IMR-90 (cell line): ENCODE measurements at regions not wholly inside any gene's neighbourhood (a gene's known extent, or its start where the extent isn't known, plus 50 kb on each side); places are given as distances from the start of the nearest gene placed in this dataset.

Experiments
- ATAC-seq: fragments of 200-7000 bp; cut with Tn5 transposase; 2 replicates; pipeline ENCODE4 v1.9.1; 2020; ENCODE audit warnings: low read depth, mild to moderate bottlenecking, moderate library complexity
- BruUV-seq: library from RNA; stranded (reverse); fragments of 400-500 nt; replicated peaks from 2 replicates; lab custom pipeline; 2021; lab: Mats Ljungman, UMichigan
- CTCF ChIA-PET: fragments of 300-600 bp; formaldehyde crosslinking; extraction: SDS; loops from one replicate; lab custom pipeline; 2021; ENCODE audit warnings: antibody characterized with exemption; lab: Yijun Ruan, JAX
- POLR2A ChIA-PET: fragments of 300-600 bp; sonication (Branson Sonifier 250); formaldehyde crosslinking; loops from one replicate; lab custom pipeline; 2022; ENCODE audit warnings: antibody characterized with exemption; ENCODE audit not compliant: unreplicated experiment; lab: Charles Lee
- DNase-seq: peaks from one replicate; pipeline ENCODE4 v3.0.0; 2013
- H2AFZ ChIP-seq: replicated peaks from 2 replicates; pipeline ENCODE3; 2013; ENCODE audit warnings: low read length, mild to moderate bottlenecking; ENCODE audit not compliant: poor library complexity
- H2AK5ac ChIP-seq: 2 replicates; pipeline ENCODE4 v1.6.1; 2013; ENCODE audit warnings: low read depth, low read length, inconsistent platforms
- H2AK9ac ChIP-seq: replicated peaks from 2 replicates; pipeline ENCODE3; 2013; ENCODE audit warnings: mild to moderate bottlenecking, low read depth, low read length, moderate library complexity; ENCODE audit not compliant: poor library complexity
- H2BK120ac ChIP-seq: 2 replicates; pipeline ENCODE4 v1.6.1; 2013; ENCODE audit warnings: low read depth, low read length, inconsistent platforms
- H2BK15ac ChIP-seq: 3 replicates; pipeline ENCODE4 v1.6.1; 2013; ENCODE audit warnings: low read depth, low read length, inconsistent platforms
- H2BK20ac ChIP-seq: 2 replicates; pipeline ENCODE4 v1.6.1; 2013; ENCODE audit warnings: low read depth, mild to moderate bottlenecking, inconsistent platforms, low read length, moderate library complexity
- H2BK5ac ChIP-seq: 2 replicates; pipeline ENCODE4 v1.6.1; 2013; ENCODE audit warnings: mild to moderate bottlenecking, low read depth, low read length, inconsistent platforms; ENCODE audit not compliant: poor library complexity, severe bottlenecking
- H3K14ac ChIP-seq: replicated peaks from 2 replicates; pipeline ENCODE4 v1.6.1; 2013; ENCODE audit warnings: low read depth, low read length, inconsistent platforms
- H3K18ac ChIP-seq: 2 replicates; pipeline ENCODE4 v1.6.1; 2013; ENCODE audit warnings: low read depth, low read length, control low read depth
- H3K23ac ChIP-seq: 2 replicates; pipeline ENCODE4 v1.6.1; 2013; ENCODE audit warnings: low read depth, low read length, inconsistent platforms
- H3K27ac ChIP-seq: 2 replicates; pipeline ENCODE4 v1.5.1; 2013; ENCODE audit warnings: mild to moderate bottlenecking, control low read depth, low read length; ENCODE audit not compliant: insufficient read depth
- H3K27me3 ChIP-seq: 2 replicates; pipeline ENCODE4 v1.6.1; 2013; ENCODE audit warnings: low read length; ENCODE audit not compliant: control insufficient read depth, insufficient read depth
- H3K36me3 ChIP-seq: 2 replicates; pipeline ENCODE4 v1.6.1; 2013; ENCODE audit warnings: low read length, mixed read lengths; ENCODE audit not compliant: control insufficient read depth, insufficient read depth
- H3K4ac ChIP-seq: 2 replicates; pipeline ENCODE4 v1.6.1; 2013; ENCODE audit warnings: low read depth, low read length, inconsistent platforms
- H3K4me1 ChIP-seq: 2 replicates; pipeline ENCODE4 v1.6.1; 2013; ENCODE audit warnings: low read length, mixed read lengths; ENCODE audit not compliant: control insufficient read depth, insufficient read depth
- H3K4me2 ChIP-seq: 2 replicates; pipeline ENCODE4 v1.6.1; 2013; ENCODE audit warnings: low read depth, mild to moderate bottlenecking, control low read depth, low read length, moderate library complexity
- H3K4me3 ChIP-seq: 2 replicates; pipeline ENCODE4 v1.5.1; 2013; ENCODE audit warnings: low read depth, mild to moderate bottlenecking, control low read depth, low read length, moderate library complexity; ENCODE audit not compliant: insufficient read depth
- H3K56ac ChIP-seq: 2 replicates; pipeline ENCODE4 v1.6.1; 2013; ENCODE audit warnings: low read length, inconsistent platforms; ENCODE audit not compliant: insufficient read depth; ENCODE audit errors: extremely low read depth
- H3K79me1 ChIP-seq, 2 experiments: 2 replicates each; pipeline ENCODE4 v1.6.1; 2013; ENCODE audit warnings: low read length in 2 of 2, inconsistent platforms in 1 of 2, low read depth in 1 of 2
- H3K9ac ChIP-seq: 2 replicates; pipeline ENCODE4 v1.6.1; 2013; ENCODE audit warnings: low read depth, low read length, control low read depth
- H3K9me1 ChIP-seq: 2 replicates; pipeline ENCODE4 v1.6.1; 2013; ENCODE audit warnings: low read length, inconsistent platforms; ENCODE audit not compliant: insufficient read depth
- H3K9me3 ChIP-seq: 2 replicates; pipeline ENCODE4 v1.6.1; 2013; ENCODE audit warnings: low read length; ENCODE audit not compliant: control insufficient read depth, insufficient read depth
- H4K20me1 ChIP-seq: 2 replicates; pipeline ENCODE4 v1.6.1; 2013; ENCODE audit warnings: low read length, inconsistent platforms; ENCODE audit not compliant: insufficient read depth
- H4K5ac ChIP-seq: 2 replicates; pipeline ENCODE4 v1.6.1; 2013; ENCODE audit warnings: mild to moderate bottlenecking, low read depth, low read length, control low read depth
- H4K8ac ChIP-seq, 2 experiments: 2 replicates each; pipeline ENCODE4 v1.6.1; 2013; ENCODE audit warnings: low read depth in 2 of 2, low read length in 2 of 2, control low read depth in 1 of 2, inconsistent platforms in 1 of 2
- H4K91ac ChIP-seq: 2 replicates; pipeline ENCODE4 v1.6.1; 2013; ENCODE audit warnings: low read depth, low read length, inconsistent platforms; ENCODE audit not compliant: insufficient read depth
- BHLHE40 ChIP-seq: fragments of 150-350 bp; IDR thresholded peaks from 2 replicates; pipeline ENCODE4 v1.6.1; 2016; ENCODE audit warnings: mild to moderate bottlenecking, low read depth, low read length
- CHD1 ChIP-seq: IDR thresholded peaks from 2 replicates; pipeline ENCODE4 v1.6.1; 2012; ENCODE audit warnings: low read depth, low read length, improper control_type of control experiment
- CTCF ChIP-seq: conservative IDR thresholded peaks from 2 replicates; pipeline ENCODE4 v1.5.1; 2012; ENCODE audit warnings: mild to moderate bottlenecking, low read depth, low read length, improper control_type of control experiment
- FOS ChIP-seq: fragments of 150-350 bp; IDR thresholded peaks from 2 replicates; pipeline ENCODE4 v1.6.1; 2016; ENCODE audit warnings: low read depth, low read length
- MAZ ChIP-seq: IDR thresholded peaks from 2 replicates; pipeline ENCODE4 v1.6.1; 2012; ENCODE audit warnings: low read depth, mild to moderate bottlenecking, low read length, improper control_type of control experiment, moderate library complexity, borderline replicate concordance
- NFE2L2 ChIP-seq: fragments of 150-350 bp; IDR thresholded peaks from 2 replicates; pipeline ENCODE4 v1.6.1; 2016; ENCODE audit warnings: low read depth, mild to moderate bottlenecking, low read length
- POLR2A ChIP-seq: IDR thresholded peaks from 2 replicates; pipeline ENCODE4 v1.6.1; 2012; ENCODE audit warnings: mild to moderate bottlenecking, low read depth, low read length
- RAD21 ChIP-seq: IDR thresholded peaks from 2 replicates; pipeline ENCODE4 v1.6.1; 2012; ENCODE audit warnings: low read length, improper control_type of control experiment
- RCOR1 ChIP-seq: IDR thresholded peaks from 2 replicates; pipeline ENCODE4 v1.6.1; 2012; ENCODE audit warnings: mild to moderate bottlenecking, low read length, improper control_type of control experiment; ENCODE audit not compliant: insufficient replicate concordance
- WGBS, 2 experiments: methylation state at CpG; one replicate each; pipeline versions ENCODE4 v1.1.5 to v1.1.7; 2013; ENCODE audit warnings: missing lambda C conversion rate in 2 of 2; ENCODE audit not compliant: insufficient read length in 1 of 2; ENCODE audit errors: extremely low coverage in 2 of 2; 5-methylcytosine and 5-hydroxymethylcytosine counted together
- dilution Hi-C: fragments of 300-500 bp; cut with HindIII; formaldehyde crosslinking; loops from one replicate; pipeline ENCODE4 v1.14.3; 2018; ENCODE audit warnings: low sequenced_read_pairs; ENCODE audit not compliant: unreplicated experiment
- in situ Hi-C: fragments of 300-500 bp; cut with MboI; formaldehyde crosslinking; loops from 3 replicates; pipeline ENCODE4 v1.14.3; 2019; ENCODE audit warnings: low sequenced_read_pairs, inconsistent platforms, mixed read lengths
- intact Hi-C: fragments of 100-400 bp; cut with micrococcal nuclease; formaldehyde crosslinking; loops from 2 replicates; pipeline ENCODE4 v1.10.0; 2022

DNA sequence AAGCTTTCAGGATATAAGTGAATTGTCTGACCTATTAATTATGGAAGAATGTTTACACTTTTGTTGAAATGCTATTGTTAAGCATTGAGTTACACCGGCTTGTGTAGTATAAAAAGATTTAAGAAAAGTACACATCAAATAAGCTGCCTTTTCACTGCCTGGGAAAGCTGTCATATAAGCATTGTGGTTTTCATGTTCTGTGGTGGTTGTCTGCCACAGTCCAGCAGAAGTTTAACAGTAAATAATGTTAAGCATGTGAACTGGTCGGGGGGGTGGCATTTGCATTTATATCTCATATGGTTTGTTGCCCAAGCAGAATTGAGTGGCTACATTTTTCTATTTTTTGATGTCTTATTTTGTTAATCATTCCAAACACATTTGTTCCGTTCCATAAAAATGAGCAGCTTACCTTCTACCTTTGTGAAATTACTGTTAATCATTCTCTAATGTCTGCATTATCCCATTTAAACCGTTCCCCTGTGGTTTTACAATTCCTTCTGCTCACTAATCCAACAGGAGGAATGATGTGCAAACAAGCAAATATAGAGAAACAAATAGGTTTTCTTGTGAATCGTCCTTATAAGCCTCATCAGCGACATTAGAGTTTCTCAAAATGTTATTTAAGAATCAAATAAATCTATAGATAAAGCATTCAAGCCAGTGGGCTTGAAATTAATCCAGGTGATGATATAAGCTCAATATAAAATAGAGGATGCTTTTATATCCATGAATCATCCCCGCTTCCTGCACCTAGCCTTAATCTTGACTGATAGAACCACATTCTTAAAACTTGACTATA lies 160.8 kb upstream of the SAMSN1 start:
- Histone ChIP-seq H3K4me3 (no peak overlapping the region), H4K20me1 (no peaks in the 10 kb centered on the region), H3K4ac (no peak overlapping the region), H3K4me1 (no peaks in the 10 kb centered on the region), H3K9ac (no peak overlapping the region), H2AFZ (no peak overlapping the region), H3K9me3 (no peaks in the 10 kb centered on the region), H4K5ac (no peak overlapping the region), H3K9me1 (no peaks in the 10 kb centered on the region), H3K36me3 (no peaks in the 10 kb centered on the region), H3K27me3 (no peaks in the 10 kb centered on the region), H3K27ac (no peak overlapping the region), H3K4me2 (no peak overlapping the region), H3K23ac (no peak overlapping the region), H2BK15ac (no peak overlapping the region), H2BK120ac (no peak overlapping the region), H4K8ac (no peak overlapping the region), H3K56ac (no peak overlapping the region), H2BK5ac (no peak overlapping the region), H2AK5ac (no peak overlapping the region), H2BK20ac (no peak overlapping the region), H4K91ac (no peak overlapping the region), H2AK9ac (no peak overlapping the region), H3K14ac (no peak overlapping the region), H3K79me1 (no peaks in the 10 kb centered on the region), H3K18ac (no peak overlapping the region)
- intact Hi-C loops = no loop called here
- ChIA-PET CTCF (no interaction called here), POLR2A (no interaction called here)
- BruUV-seq = no TSS peak
- ATAC-seq = no peak
- no CpG with 5 or more reads among the region's 7 CpGs for WGBS, 2 experiments
- dilution Hi-C loops = no loop called here
- DNase-seq = no peak
- in situ Hi-C loops = no loop called here
- no peak for TF ChIP-seq RAD21
- no peak for TF ChIP-seq MAZ
- TF ChIP-seq FOS = no peak
- TF ChIP-seq CTCF = no peak
- TF ChIP-seq RCOR1 = no peak
- TF ChIP-seq CHD1 = no peak
- TF ChIP-seq BHLHE40 = no peak
- no peak for TF ChIP-seq POLR2A
- TF ChIP-seq NFE2L2 = no peak
